Sigmoid colon (tissue), 4 donors: ENCODE measurements at regions not wholly inside any gene's neighbourhood (a gene's known extent, or its start where the extent isn't known, plus 50 kb on each side); places are given as distances from the start of the nearest gene placed in this dataset.

Source experiments
- CTCF ChIP-seq, 4 experiments: fragments of 450-650 bp in 3 of 4; fragments of 200-600 bp in 1 of 4; IDR thresholded peaks; one replicate each; pipeline ENCODE4 v1.5.1; 2016 to 2019; ENCODE audit warnings: antibody characterized with exemption in 4 of 4, mild to moderate bottlenecking in 3 of 4, moderate library complexity in 2 of 4
- EP300 ChIP-seq, 4 donors: sonication (generic); formaldehyde crosslinking; IDR thresholded peaks; one replicate each; pipeline ENCODE4 v1.6.1; 2017; ENCODE audit warnings: antibody characterized with exemption in 4 of 4
- POLR2A ChIP-seq, 2 donors: fragments of 450-650 bp; IDR thresholded peaks; one replicate each; pipeline ENCODE4 v1.6.1; 2016; ENCODE audit warnings: antibody characterized with exemption in 2 of 2, mild to moderate bottlenecking in 2 of 2, moderate library complexity in 2 of 2
- POLR2AphosphoS5 ChIP-seq, 4 donors: sonication (generic); formaldehyde crosslinking; IDR thresholded peaks; one replicate each; pipeline ENCODE4 v1.6.1; 2017; ENCODE audit warnings: antibody characterized with exemption in 4 of 4

GRCh38 chr4:119942806-119943205, 123.8 kb downstream of the MAD2L1 start:
- TF ChIP-seq CTCF (IDR thresholded peaks at IDR 0.05), result no peak
- no peak for TF ChIP-seq EP300 (IDR thresholded peaks at IDR 0.05)
- no peak for TF ChIP-seq POLR2A (IDR thresholded peaks at IDR 0.05)
- TF ChIP-seq POLR2AphosphoS5 (IDR thresholded peaks at IDR 0.05), result no peak
